ENCODE measurements at regions not wholly inside any gene's neighbourhood (a gene's known extent, or its start where the extent isn't known, plus 50 kb on each side); places are given as distances from the start of the nearest gene placed in this dataset.

GRCh38 chr2:182577816-182578215 is 138.2 kb upstream of the DNAJC10 start (continued):
- no peak for TF ChIP-seq IKZF1 (conservative IDR thresholded peaks at IDR 0.05)

GRCh38 chr2:182581196-182581935 is 134.7 kb upstream of the DNAJC10 start:
- WGBS (ENCODE audit: insufficient coverage, insufficient replicate concordance, low lambda C conversion rate, missing lambda C conversion rate) = 5% methylated on average over 4 of the region's 4 CpGs
- Histone ChIP-seq H3K4me1 (ENCODE audit: control insufficient read depth, insufficient read depth, low read length) (no peaks in the 10 kb centered on the region), H3K36me3 (ENCODE audit: control insufficient read depth in 2 of 2, insufficient read depth in 2 of 2, low read length in 1 of 2) (no peaks in the 10 kb centered on the region), H4K20me1 (ENCODE audit: control insufficient read depth, insufficient read depth) (no peaks in the 10 kb centered on the region), H3K4me2 (ENCODE audit: control insufficient read depth, insufficient read depth) (no peak overlapping the region), H3K27me3 (replicated peaks in 1 of 2; ENCODE audit: control insufficient read depth in 2 of 2, insufficient read depth in 2 of 2, low read length in 1 of 2) (peaks cover 0 to 2% of the 10 kb centered on the region in 2 experiments; a peak in 1 of 4 replicates), H3K4me3 (no peak overlapping the region), H3K27ac (ENCODE audit: control insufficient read depth, insufficient read depth) (no peak overlapping the region), H3K9me3 (replicated peaks; ENCODE audit: control insufficient read depth, insufficient read depth, low read length) (no peaks in the 10 kb centered on the region), H3K9ac (ENCODE audit: control insufficient read depth, insufficient read depth, low read length) (no peak overlapping the region), H3K79me2 (ENCODE audit: control insufficient read depth, insufficient read depth, low read length) (no peaks in the 10 kb centered on the region), H2AFZ (ENCODE audit: control insufficient read depth, low read depth, low read length) (no peak overlapping the region)
- CTCF ChIA-PET = interaction anchor here (3.1 kb wide), 1 partner anchor 340 kb away, joined by 10 read pairs; no protein-coding TSS in a partner anchor
- no peak for ATAC-seq
- BruUV-seq (replicated peaks) = no TSS peak
- no peak for TF ChIP-seq MEF2B (IDR thresholded peaks at IDR 0.05; ENCODE audit: partially characterized antibody, poor library complexity, severe bottlenecking)
- no peak for TF ChIP-seq RELB (IDR thresholded peaks at IDR 0.05; ENCODE audit: low read depth)
- TF ChIP-seq PKNOX1 (IDR thresholded peaks at IDR 0.05) = no peak
- TF ChIP-seq SKIL (IDR thresholded peaks at IDR 0.05; ENCODE audit: low read depth, poor library complexity, severe bottlenecking) = no peak
- TF ChIP-seq SMC3 (IDR thresholded peaks at IDR 0.05; ENCODE audit: borderline replicate concordance, low read length) = no peak
- no peak for TF ChIP-seq DPF2 (IDR thresholded peaks at IDR 0.05)
- no peak for DNase-seq (ENCODE audit: low read depth, low spot score)
- intact Hi-C loops (cut with micrococcal nuclease; ENCODE audit: unreplicated experiment) = no loop called here
- RAD21 ChIA-PET (ENCODE audit: unreplicated experiment) = interaction anchor here (0.5 kb wide), 1 partner anchor 201 kb away, joined by 3 read pairs; no protein-coding TSS in a partner anchor
- in situ Hi-C loops (cut with MboI) = no loop called here
- SMC1A ChIA-PET (ENCODE audit: uncharacterized antibody, unreplicated experiment) = interaction anchor here (0.8 to 1.9 kb wide), 4 partner anchors 10 to 27 kb away, joined by 3 to 4 read pairs (median 4); no protein-coding TSS in a partner anchor
- POLR2A ChIA-PET = interaction anchor here (0.6 kb wide), 1 partner anchor 350 kb away, joined by 3 read pairs; no protein-coding TSS in a partner anchor
- no peak for FAIRE-seq

Data from GM12878 (cell line).